ENCODE measurements at regions not wholly inside any gene's neighbourhood (a gene's known extent, or its start where the extent isn't known, plus 50 kb on each side); places are given as distances from the start of the nearest gene placed in this dataset.

GRCh38 chr15:95946241-95946640 lies 384.3 kb upstream of the NR2F2 start:
- TF ChIP-seq CTCF (IDR thresholded peaks at IDR 0.05; ENCODE audit: low read depth, low read length): no peak
- H3K4me3 ChIP-seq (ENCODE audit: low read depth, low read length): no peak overlapping the region

GRCh38 chr15:95946926-95947325 lies 383.6 kb upstream of the NR2F2 start:
- TF ChIP-seq CTCF (IDR thresholded peaks at IDR 0.05; ENCODE audit: low read depth, low read length): no peak
- H3K4me3 ChIP-seq (ENCODE audit: low read depth, low read length): no peak overlapping the region

- H3K4me3 ChIP-seq (ENCODE audit: low read depth, low read length): no peak overlapping the region
- TF ChIP-seq CTCF (IDR thresholded peaks at IDR 0.05; ENCODE audit: low read depth, low read length): no peak
Measured at GRCh38 chr15:95948411-95948810, 382.1 kb upstream of the NR2F2 start.

GRCh38 chr15:95953032-95953431 lies 377.5 kb upstream of the NR2F2 start:
- no peak overlapping the region for H3K4me3 ChIP-seq (ENCODE audit: low read depth, low read length)
- no peak for TF ChIP-seq CTCF (IDR thresholded peaks at IDR 0.05; ENCODE audit: low read depth, low read length)

- no peak overlapping the region for H3K4me3 ChIP-seq (ENCODE audit: low read depth, low read length)
- TF ChIP-seq CTCF (IDR thresholded peaks at IDR 0.05; ENCODE audit: low read depth, low read length): no peak
Measured at GRCh38 chr15:95957861-95958260, 372.6 kb upstream of the NR2F2 start.

GRCh38 chr15:95958382-95958781 lies 372.1 kb upstream of the NR2F2 start:
- H3K4me3 ChIP-seq (ENCODE audit: low read depth, low read length): no peak overlapping the region
- no peak for TF ChIP-seq CTCF (IDR thresholded peaks at IDR 0.05; ENCODE audit: low read depth, low read length)

GRCh38 chr15:95968856-95969255 lies 361.6 kb upstream of the NR2F2 start:
- H3K4me3 ChIP-seq (ENCODE audit: low read depth, low read length): no peak overlapping the region
- TF ChIP-seq CTCF (IDR thresholded peaks at IDR 0.05; ENCODE audit: low read depth, low read length): no peak
